Neuronal stem cell (in vitro differentiated cells): ENCODE measurements at regions not wholly inside any gene's neighbourhood (a gene's known extent, or its start where the extent isn't known, plus 50 kb on each side); places are given as distances from the start of the nearest gene placed in this dataset.

Source experiments
- DNase-seq: peaks from one replicate; pipeline ENCODE4 v3.0.0-alpha.2; 2013; ENCODE audit warnings: low spot score
- H2AFZ ChIP-seq: one replicate; pipeline ENCODE4 v1.6.1; 2013; ENCODE audit warnings: mild to moderate bottlenecking, low read length, inconsistent platforms
- H2AK5ac ChIP-seq: 2 replicates; pipeline ENCODE4 v1.6.1; 2013; ENCODE audit warnings: low read depth, mild to moderate bottlenecking, inconsistent platforms, low read length, moderate library complexity, mixed read lengths
- H2BK120ac ChIP-seq: 2 replicates; pipeline ENCODE4 v1.6.1; 2013; ENCODE audit warnings: low read depth, mild to moderate bottlenecking, inconsistent platforms, low read length, moderate library complexity, mixed read lengths
- H2BK12ac ChIP-seq: one replicate; pipeline ENCODE4 v1.6.1; 2013; ENCODE audit warnings: low read length, inconsistent platforms
- H2BK15ac ChIP-seq: 2 replicates; pipeline ENCODE4 v1.6.1; 2013; ENCODE audit warnings: mild to moderate bottlenecking, low read length, inconsistent platforms, mixed read lengths
- H2BK5ac ChIP-seq: one replicate; pipeline ENCODE4 v1.6.1; 2013; ENCODE audit warnings: inconsistent platforms, mild to moderate bottlenecking, low read length, moderate library complexity
- H3K14ac ChIP-seq: one replicate; pipeline ENCODE4 v1.6.1; 2013; ENCODE audit warnings: low read length, inconsistent platforms
- H3K18ac ChIP-seq: 2 replicates; pipeline ENCODE4 v1.6.1; 2013; ENCODE audit warnings: low read length, inconsistent platforms
- H3K23ac ChIP-seq: 2 replicates; pipeline ENCODE4 v1.6.1; 2013; ENCODE audit warnings: low read depth, mild to moderate bottlenecking, mixed read lengths, low read length, inconsistent platforms; ENCODE audit not compliant: poor library complexity
- H3K27ac ChIP-seq: replicated peaks from 3 replicates; pipeline ENCODE4 v1.5.1; 2013; ENCODE audit warnings: low read length, inconsistent platforms
- H3K27me3 ChIP-seq, 3 experiments: 2 replicates each; pipeline ENCODE4 v1.6.1; 2013; ENCODE audit warnings: low read length in 3 of 3, mild to moderate bottlenecking in 2 of 3, inconsistent platforms in 1 of 3, low read depth in 1 of 3, mixed read lengths in 1 of 3, moderate library complexity in 1 of 3; ENCODE audit not compliant: control insufficient read depth in 3 of 3, insufficient read depth in 3 of 3
- H3K36me3 ChIP-seq, 2 donors: replicated peaks in 1 of 2; 2 replicates each; pipeline ENCODE4 v1.6.1; 2013; ENCODE audit warnings: low read length in 2 of 2; ENCODE audit not compliant: control insufficient read depth in 2 of 2, insufficient read depth in 2 of 2
- H3K4ac ChIP-seq: 2 replicates; pipeline ENCODE4 v1.6.1; 2013; ENCODE audit warnings: inconsistent platforms, mild to moderate bottlenecking, low read length, moderate library complexity
- H3K4me1 ChIP-seq, 2 donors: 1 replicate in 1 of 2; 2 replicates in 1 of 2; pipeline ENCODE4 v1.6.1; 2013; ENCODE audit warnings: low read length in 2 of 2, low read depth in 1 of 2; ENCODE audit not compliant: control insufficient read depth in 2 of 2, insufficient read depth in 1 of 2
- H3K4me2 ChIP-seq: one replicate; pipeline ENCODE4 v1.6.1; 2013; ENCODE audit warnings: mild to moderate bottlenecking, low read length, inconsistent platforms; ENCODE audit not compliant: insufficient read depth, poor library complexity, severe bottlenecking
- H3K4me3 ChIP-seq, 2 donors: 2 replicates each; pipeline ENCODE4 v1.5.1; 2013; ENCODE audit warnings: low read length in 2 of 2, mild to moderate bottlenecking in 2 of 2, inconsistent platforms in 1 of 2, moderate library complexity in 1 of 2
- H3K79me1 ChIP-seq: one replicate; pipeline ENCODE4 v1.6.1; 2013; ENCODE audit warnings: low read depth, mild to moderate bottlenecking, inconsistent platforms, low read length, moderate library complexity
- H3K9ac ChIP-seq: one replicate; pipeline ENCODE4 v1.6.1; 2013; ENCODE audit warnings: mild to moderate bottlenecking, low read depth, low read length, inconsistent platforms; ENCODE audit not compliant: poor library complexity
- H3K9me3 ChIP-seq, 2 donors: replicated peaks in 1 of 2; 2 replicates each; pipeline versions ENCODE3 to v1.6.1; 2013; ENCODE audit warnings: low read length in 2 of 2, mild to moderate bottlenecking in 2 of 2, inconsistent platforms in 1 of 2, low read depth in 1 of 2, mixed read lengths in 1 of 2, moderate library complexity in 1 of 2; ENCODE audit not compliant: control insufficient read depth in 2 of 2, insufficient read depth in 1 of 2
- H4K8ac ChIP-seq: one replicate; pipeline ENCODE4 v1.6.1; 2013; ENCODE audit warnings: low read depth, mild to moderate bottlenecking, inconsistent platforms, low read length, moderate library complexity
- H4K91ac ChIP-seq: one replicate; pipeline ENCODE4 v1.6.1; 2013; ENCODE audit warnings: low read length, low read depth, mild to moderate bottlenecking, inconsistent platforms; ENCODE audit not compliant: poor library complexity
- WGBS, 2 donors: extraction: QIAGEN DNeasy Blood & Tissue Kit; methylation state at CpG; one replicate each; pipeline ENCODE4 v1.1.7; 2013; ENCODE audit warnings: missing lambda C conversion rate in 2 of 2, mixed read lengths in 1 of 2; ENCODE audit not compliant: insufficient read length in 2 of 2, insufficient replicate concordance in 1 of 2; ENCODE audit errors: extremely low coverage in 2 of 2; 5-methylcytosine and 5-hydroxymethylcytosine counted together

- Histone ChIP-seq H4K8ac (no peak overlapping the region), H4K91ac (no peak overlapping the region), H2AK5ac (no peak overlapping the region), H2BK15ac (no peak overlapping the region), H2BK120ac (no peak overlapping the region), H3K9me3 (peaks cover 0 to 6% of the 10 kb centered on the region in 2 donors), H3K79me1 (no peaks in the 10 kb centered on the region), H3K18ac (no peak overlapping the region), H3K27ac (no peak overlapping the region), H3K9ac (no peak overlapping the region), H2BK12ac (no peak overlapping the region), H3K36me3 (no peaks in the 10 kb centered on the region), H3K4ac (no peak overlapping the region), H3K23ac (no peak overlapping the region), H2AFZ (no peak overlapping the region), H3K4me3 (no peak overlapping the region), H3K4me2 (no peak overlapping the region), H2BK5ac (no peak overlapping the region), H3K14ac (no peak overlapping the region), H3K27me3 (no peaks in the 10 kb centered on the region), H3K4me1 (no peaks in the 10 kb centered on the region)
- no peak for DNase-seq
- no CpG with 5 or more reads among the region's 5 CpGs for WGBS, 2 donors
These were observed 287.3 kb downstream of the INHBA start for GRCh38 chr7:41415471-41416207.

- Histone ChIP-seq H3K9me3 (peaks cover 0 to 6% of the 10 kb centered on the region in 2 donors), H3K4me2 (no peak overlapping the region), H2BK120ac (no peak overlapping the region), H3K23ac (no peak overlapping the region), H2BK12ac (no peak overlapping the region), H2AFZ (no peak overlapping the region), H3K36me3 (no peaks in the 10 kb centered on the region), H3K4me1 (no peaks in the 10 kb centered on the region), H3K4me3 (no peak overlapping the region), H3K18ac (no peak overlapping the region), H2BK15ac (no peak overlapping the region), H2AK5ac (no peak overlapping the region), H3K27me3 (no peaks in the 10 kb centered on the region), H4K8ac (no peak overlapping the region), H3K27ac (no peak overlapping the region), H3K14ac (no peak overlapping the region), H3K9ac (no peak overlapping the region), H2BK5ac (no peak overlapping the region), H3K79me1 (no peaks in the 10 kb centered on the region), H3K4ac (no peak overlapping the region), H4K91ac (no peak overlapping the region)
- WGBS, 2 donors, result no CpG with 5 or more reads among the region's 4 CpGs
- DNase-seq, result no peak
These were observed 287.8 kb downstream of the INHBA start for GRCh38 chr7:41415051-41415450.

- Histone ChIP-seq H3K36me3 (no peaks in the 10 kb centered on the region), H4K8ac (no peak overlapping the region), H2BK15ac (no peak overlapping the region), H3K4me1 (peaks cover 0 to 8% of the 10 kb centered on the region in 2 donors), H3K27ac (no peak overlapping the region), H2AFZ (no peak overlapping the region), H3K9me3 (no peaks in the 10 kb centered on the region), H2BK5ac (no peak overlapping the region), H3K4ac (no peak overlapping the region), H3K79me1 (no peaks in the 10 kb centered on the region), H2BK120ac (no peak overlapping the region), H3K18ac (no peak overlapping the region), H3K9ac (no peak overlapping the region), H3K27me3 (no peaks in the 10 kb centered on the region), H4K91ac (no peak overlapping the region), H3K4me3 (no peak overlapping the region), H2AK5ac (no peak overlapping the region), H3K14ac (no peak overlapping the region), H3K23ac (no peak overlapping the region), H3K4me2 (no peak overlapping the region), H2BK12ac (no peak overlapping the region)
- no CpG with 5 or more reads among the region's 3 CpGs for WGBS, 2 donors
- no peak for DNase-seq
These were observed 298.4 kb downstream of the INHBA start for GRCh38 chr7:41404375-41405074.

GRCh38 chr7:41403291-41403690 lies 299.6 kb downstream of the INHBA start:
- no peak overlapping the region for H2AK5ac ChIP-seq
- H4K91ac ChIP-seq, result no peak overlapping the region
- H3K18ac ChIP-seq, result no peak overlapping the region
- no peak overlapping the region for H4K8ac ChIP-seq
- H2BK15ac ChIP-seq, result no peak overlapping the region
- peak; percentile 20 for DNase-seq
- H3K36me3 ChIP-seq, result no peaks in the 10 kb centered on the region
- no peak overlapping the region for H3K14ac ChIP-seq
- no peak overlapping the region for H2BK120ac ChIP-seq
- no peak overlapping the region for H2BK5ac ChIP-seq
- H2BK12ac ChIP-seq, result no peak overlapping the region
- H2AFZ ChIP-seq, result no peak overlapping the region
- H3K9ac ChIP-seq, result no peak overlapping the region
- no peak overlapping the region for H3K27ac ChIP-seq
- peaks cover 0 to 8% of the 10 kb centered on the region in 2 donors for H3K4me1 ChIP-seq
- no CpG with 5 or more reads among the region's 2 CpGs for WGBS, 2 donors
- H3K4me2 ChIP-seq, result no peak overlapping the region
- H3K23ac ChIP-seq, result no peak overlapping the region
- no peaks in the 10 kb centered on the region for H3K79me1 ChIP-seq
- no peaks in the 10 kb centered on the region for H3K27me3 ChIP-seq
- no peak overlapping the region for H3K4me3 ChIP-seq
- H3K4ac ChIP-seq, result no peak overlapping the region
- no peaks in the 10 kb centered on the region for H3K9me3 ChIP-seq
